ENCODE measurements at regions not wholly inside any gene's neighbourhood (a gene's known extent, or its start where the extent isn't known, plus 50 kb on each side); places are given as distances from the start of the nearest gene placed in this dataset.

DNA sequence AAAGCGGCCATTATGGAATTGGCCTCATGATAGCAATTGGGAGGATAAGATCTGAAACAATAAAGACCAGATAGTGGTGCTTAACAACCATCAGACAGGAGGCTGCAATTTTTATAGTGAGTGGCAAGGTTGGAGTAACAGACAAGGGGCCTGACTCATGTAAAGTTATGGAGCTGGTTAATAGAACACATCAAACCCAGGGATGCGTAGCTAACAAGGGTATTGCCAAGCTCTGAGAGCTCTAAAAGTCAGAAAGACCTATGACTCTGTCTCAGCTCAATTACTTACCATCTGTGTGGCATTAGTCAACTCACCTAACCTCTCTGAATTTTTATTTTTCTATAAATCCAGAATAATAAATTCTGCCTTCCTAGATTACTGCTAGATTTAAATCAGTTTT lies 1731.5 kb upstream of the FLRT2 start:
- no peaks in the 10 kb centered on the region for H3K27me3 ChIP-seq (ENCODE audit: insufficient read depth, poor library complexity, severe bottlenecking)
- no peak for TF ChIP-seq GABPA (IDR thresholded peaks at IDR 0.05; ENCODE audit: low read depth)
- TF ChIP-seq, protein P1, sequence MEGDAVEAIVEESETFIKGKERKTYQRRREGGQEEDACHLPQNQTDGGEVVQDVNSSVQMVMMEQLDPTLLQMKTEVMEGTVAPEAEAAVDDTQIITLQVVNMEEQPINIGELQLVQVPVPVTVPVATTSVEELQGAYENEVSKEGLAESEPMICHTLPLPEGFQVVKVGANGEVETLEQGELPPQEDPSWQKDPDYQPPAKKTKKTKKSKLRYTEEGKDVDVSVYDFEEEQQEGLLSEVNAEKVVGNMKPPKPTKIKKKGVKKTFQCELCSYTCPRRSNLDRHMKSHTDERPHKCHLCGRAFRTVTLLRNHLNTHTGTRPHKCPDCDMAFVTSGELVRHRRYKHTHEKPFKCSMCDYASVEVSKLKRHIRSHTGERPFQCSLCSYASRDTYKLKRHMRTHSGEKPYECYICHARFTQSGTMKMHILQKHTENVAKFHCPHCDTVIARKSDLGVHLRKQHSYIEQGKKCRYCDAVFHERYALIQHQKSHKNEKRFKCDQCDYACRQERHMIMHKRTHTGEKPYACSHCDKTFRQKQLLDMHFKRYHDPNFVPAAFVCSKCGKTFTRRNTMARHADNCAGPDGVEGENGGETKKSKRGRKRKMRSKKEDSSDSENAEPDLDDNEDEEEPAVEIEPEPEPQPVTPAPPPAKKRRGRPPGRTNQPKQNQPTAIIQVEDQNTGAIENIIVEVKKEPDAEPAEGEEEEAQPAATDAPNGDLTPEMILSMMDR (IDR thresholded peaks at IDR 0.05; ENCODE audit: insufficient read depth, low read length) = no peak
- TF ChIP-seq SPI1 (IDR thresholded peaks at IDR 0.05; ENCODE audit: borderline replicate concordance, low read depth) = no peak
- TF ChIP-seq POLR2AphosphoS5 (IDR thresholded peaks at IDR 0.05; ENCODE audit: low read depth) = no peak
- TF ChIP-seq, protein P2, sequence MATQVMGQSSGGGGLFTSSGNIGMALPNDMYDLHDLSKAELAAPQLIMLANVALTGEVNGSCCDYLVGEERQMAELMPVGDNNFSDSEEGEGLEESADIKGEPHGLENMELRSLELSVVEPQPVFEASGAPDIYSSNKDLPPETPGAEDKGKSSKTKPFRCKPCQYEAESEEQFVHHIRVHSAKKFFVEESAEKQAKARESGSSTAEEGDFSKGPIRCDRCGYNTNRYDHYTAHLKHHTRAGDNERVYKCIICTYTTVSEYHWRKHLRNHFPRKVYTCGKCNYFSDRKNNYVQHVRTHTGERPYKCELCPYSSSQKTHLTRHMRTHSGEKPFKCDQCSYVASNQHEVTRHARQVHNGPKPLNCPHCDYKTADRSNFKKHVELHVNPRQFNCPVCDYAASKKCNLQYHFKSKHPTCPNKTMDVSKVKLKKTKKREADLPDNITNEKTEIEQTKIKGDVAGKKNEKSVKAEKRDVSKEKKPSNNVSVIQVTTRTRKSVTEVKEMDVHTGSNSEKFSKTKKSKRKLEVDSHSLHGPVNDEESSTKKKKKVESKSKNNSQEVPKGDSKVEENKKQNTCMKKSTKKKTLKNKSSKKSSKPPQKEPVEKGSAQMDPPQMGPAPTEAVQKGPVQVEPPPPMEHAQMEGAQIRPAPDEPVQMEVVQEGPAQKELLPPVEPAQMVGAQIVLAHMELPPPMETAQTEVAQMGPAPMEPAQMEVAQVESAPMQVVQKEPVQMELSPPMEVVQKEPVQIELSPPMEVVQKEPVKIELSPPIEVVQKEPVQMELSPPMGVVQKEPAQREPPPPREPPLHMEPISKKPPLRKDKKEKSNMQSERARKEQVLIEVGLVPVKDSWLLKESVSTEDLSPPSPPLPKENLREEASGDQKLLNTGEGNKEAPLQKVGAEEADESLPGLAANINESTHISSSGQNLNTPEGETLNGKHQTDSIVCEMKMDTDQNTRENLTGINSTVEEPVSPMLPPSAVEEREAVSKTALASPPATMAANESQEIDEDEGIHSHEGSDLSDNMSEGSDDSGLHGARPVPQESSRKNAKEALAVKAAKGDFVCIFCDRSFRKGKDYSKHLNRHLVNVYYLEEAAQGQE (IDR thresholded peaks at IDR 0.05; ENCODE audit: insufficient replicate concordance, low read depth) = no peak
- no peak for DNase-seq (ENCODE audit: low read depth in 1 of 2, low spot score in 1 of 2)
- no peak overlapping the region for H3K27ac ChIP-seq (replicated peaks)
- H3K4me3 ChIP-seq (replicated peaks; ENCODE audit: insufficient read depth, low read length) = no peak overlapping the region

DNA sequence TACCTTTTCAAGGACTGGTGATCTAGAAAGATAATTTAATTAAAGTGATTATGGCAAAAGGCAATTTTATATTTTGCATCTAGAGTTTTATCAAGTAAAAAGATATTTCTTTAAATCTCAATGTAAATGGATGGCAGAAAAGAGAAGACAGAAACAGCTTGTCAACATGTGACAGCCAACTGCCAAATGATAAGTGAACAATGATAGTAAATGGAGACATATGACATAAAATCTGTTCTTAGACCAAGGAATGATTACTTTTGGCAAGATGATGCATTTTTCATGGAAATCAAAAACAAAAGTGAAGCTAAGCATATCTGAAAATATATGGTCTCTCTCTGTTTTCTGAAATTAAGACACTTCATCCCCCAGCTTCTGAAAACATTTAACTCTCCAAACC lies 1730.7 kb upstream of the FLRT2 start:
- no peaks in the 10 kb centered on the region for H3K27me3 ChIP-seq (ENCODE audit: insufficient read depth, poor library complexity, severe bottlenecking)
- DNase-seq (ENCODE audit: low read depth in 1 of 2, low spot score in 1 of 2) = no peak
- TF ChIP-seq GABPA (IDR thresholded peaks at IDR 0.05; ENCODE audit: low read depth) (no peak), SPI1 (IDR thresholded peaks at IDR 0.05; ENCODE audit: borderline replicate concordance, low read depth) (no peak)
- TF ChIP-seq, protein P1 (IDR thresholded peaks at IDR 0.05; ENCODE audit: insufficient read depth, low read length) = no peak
- TF ChIP-seq, protein P2 (IDR thresholded peaks at IDR 0.05; ENCODE audit: insufficient replicate concordance, low read depth) = no peak
- H3K27ac ChIP-seq (replicated peaks) = no peak overlapping the region
- H3K4me3 ChIP-seq (replicated peaks; ENCODE audit: insufficient read depth, low read length) = no peak overlapping the region

DNA sequence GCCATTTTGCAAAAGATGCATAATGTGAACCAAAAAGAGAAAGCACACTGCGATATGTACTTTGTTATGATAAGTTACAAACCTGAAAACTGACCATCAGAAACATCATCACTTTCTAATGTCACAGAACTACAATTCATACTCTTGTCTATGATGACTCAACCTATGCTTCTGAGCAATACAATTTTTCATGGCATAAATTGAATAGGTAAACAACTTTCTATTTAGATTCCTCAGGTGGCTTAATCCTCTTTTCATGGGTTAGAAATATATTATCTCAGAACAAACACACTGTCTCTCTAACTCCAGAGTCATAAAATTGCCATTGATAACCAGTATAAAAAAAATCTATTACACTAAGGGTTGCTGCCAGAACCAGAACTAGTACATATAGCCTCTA lies 1715.0 kb upstream of the FLRT2 start:
- no peak overlapping the region for H3K4me3 ChIP-seq (replicated peaks; ENCODE audit: insufficient read depth, low read length)
- no peak for TF ChIP-seq GABPA (IDR thresholded peaks at IDR 0.05; ENCODE audit: low read depth)
- no peak for TF ChIP-seq SPI1 (IDR thresholded peaks at IDR 0.05; ENCODE audit: borderline replicate concordance, low read depth)
- TF ChIP-seq, protein P2 (IDR thresholded peaks at IDR 0.05; ENCODE audit: insufficient replicate concordance, low read depth) = no peak
- TF ChIP-seq, protein P1 (IDR thresholded peaks at IDR 0.05; ENCODE audit: insufficient read depth, low read length) = no peak
- H3K27ac ChIP-seq (replicated peaks) = no peak overlapping the region
- H3K27me3 ChIP-seq (ENCODE audit: insufficient read depth, poor library complexity, severe bottlenecking) = no peaks in the 10 kb centered on the region
- no peak for DNase-seq (ENCODE audit: low read depth in 1 of 2, low spot score in 1 of 2)
